ENCODE measurements at regions not wholly inside any gene's neighbourhood (a gene's known extent, or its start where the extent isn't known, plus 50 kb on each side); places are given as distances from the start of the nearest gene placed in this dataset.

DNA sequence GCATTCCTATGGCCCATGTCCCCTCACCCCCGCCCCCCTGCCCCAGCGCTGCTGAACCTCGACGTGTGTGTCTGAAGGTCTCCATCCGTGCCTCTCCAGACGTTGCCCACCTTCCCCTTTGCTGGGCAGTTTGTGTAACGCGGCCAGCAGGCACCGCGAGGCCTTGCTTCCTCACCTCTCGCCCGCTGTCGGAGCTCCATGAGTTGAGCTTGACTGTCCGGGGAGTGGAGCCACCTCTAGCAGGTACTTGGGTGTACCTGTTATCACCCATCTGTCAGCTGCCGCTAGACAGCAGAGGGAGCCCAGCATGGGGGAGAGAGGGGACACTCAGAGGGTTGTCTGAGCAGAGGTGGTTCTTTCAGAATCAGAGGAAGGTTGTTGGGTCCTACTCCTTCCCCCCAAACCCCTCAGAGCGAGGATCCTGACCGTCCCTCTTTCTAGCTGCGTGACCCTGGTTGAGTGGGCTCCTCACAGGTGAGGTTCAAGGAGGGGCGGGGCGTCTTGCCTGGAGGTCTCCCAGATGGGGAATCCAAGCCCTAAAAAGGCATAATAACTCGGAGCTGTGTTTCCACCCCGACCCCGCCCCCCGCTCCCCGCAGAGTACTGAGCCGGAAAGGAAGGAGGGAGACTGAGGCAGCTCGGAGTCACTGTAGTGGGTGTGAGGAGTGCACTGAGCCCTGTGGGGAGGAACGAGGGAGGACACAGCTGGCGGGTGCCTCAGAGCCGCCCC, 184.7 kb downstream of the C9orf50 start:
- TF ChIP-seq, protein P1, sequence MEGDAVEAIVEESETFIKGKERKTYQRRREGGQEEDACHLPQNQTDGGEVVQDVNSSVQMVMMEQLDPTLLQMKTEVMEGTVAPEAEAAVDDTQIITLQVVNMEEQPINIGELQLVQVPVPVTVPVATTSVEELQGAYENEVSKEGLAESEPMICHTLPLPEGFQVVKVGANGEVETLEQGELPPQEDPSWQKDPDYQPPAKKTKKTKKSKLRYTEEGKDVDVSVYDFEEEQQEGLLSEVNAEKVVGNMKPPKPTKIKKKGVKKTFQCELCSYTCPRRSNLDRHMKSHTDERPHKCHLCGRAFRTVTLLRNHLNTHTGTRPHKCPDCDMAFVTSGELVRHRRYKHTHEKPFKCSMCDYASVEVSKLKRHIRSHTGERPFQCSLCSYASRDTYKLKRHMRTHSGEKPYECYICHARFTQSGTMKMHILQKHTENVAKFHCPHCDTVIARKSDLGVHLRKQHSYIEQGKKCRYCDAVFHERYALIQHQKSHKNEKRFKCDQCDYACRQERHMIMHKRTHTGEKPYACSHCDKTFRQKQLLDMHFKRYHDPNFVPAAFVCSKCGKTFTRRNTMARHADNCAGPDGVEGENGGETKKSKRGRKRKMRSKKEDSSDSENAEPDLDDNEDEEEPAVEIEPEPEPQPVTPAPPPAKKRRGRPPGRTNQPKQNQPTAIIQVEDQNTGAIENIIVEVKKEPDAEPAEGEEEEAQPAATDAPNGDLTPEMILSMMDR (IDR thresholded peaks at IDR 0.05; ENCODE audit: low read depth, low read length, poor library complexity, severe bottlenecking): no peak
- TF ChIP-seq EZH2phosphoT487 (IDR thresholded peaks at IDR 0.05; ENCODE audit: borderline replicate concordance, low read length): 0 out of 2 replicates have a peak, but pooled peaks have one; percentile 8

All from DOHH2 (cell line).